GM19238 (cell line): ENCODE measurements at regions not wholly inside any gene's neighbourhood (a gene's known extent, or its start where the extent isn't known, plus 50 kb on each side); places are given as distances from the start of the nearest gene placed in this dataset.

Source experiments
- DNase-seq: peaks from one replicate; pipeline ENCODE4 v3.0.0; 2011; ENCODE audit warnings: low spot score; ENCODE audit not compliant: insufficient read length

DNA sequence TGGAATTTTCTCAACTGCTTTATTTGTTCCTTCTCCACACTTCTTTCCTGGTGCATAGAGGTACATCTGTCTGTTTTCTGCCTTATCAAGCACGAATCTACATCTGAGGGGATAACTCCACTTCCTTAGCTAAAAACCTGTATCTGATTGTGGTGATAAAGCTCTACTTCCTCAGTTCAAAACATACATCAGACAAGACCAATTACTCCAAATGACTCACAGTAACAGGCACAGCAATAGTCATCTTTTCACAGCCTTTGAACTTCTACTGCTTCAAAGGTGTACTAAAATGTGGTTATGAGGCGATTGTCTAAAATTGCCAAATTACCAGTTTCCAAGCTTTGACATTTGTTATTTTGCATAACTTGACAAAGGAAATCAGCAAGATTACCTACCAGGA lies 803.6 kb upstream of the ZEB2 start:
- no peak for DNase-seq

DNA sequence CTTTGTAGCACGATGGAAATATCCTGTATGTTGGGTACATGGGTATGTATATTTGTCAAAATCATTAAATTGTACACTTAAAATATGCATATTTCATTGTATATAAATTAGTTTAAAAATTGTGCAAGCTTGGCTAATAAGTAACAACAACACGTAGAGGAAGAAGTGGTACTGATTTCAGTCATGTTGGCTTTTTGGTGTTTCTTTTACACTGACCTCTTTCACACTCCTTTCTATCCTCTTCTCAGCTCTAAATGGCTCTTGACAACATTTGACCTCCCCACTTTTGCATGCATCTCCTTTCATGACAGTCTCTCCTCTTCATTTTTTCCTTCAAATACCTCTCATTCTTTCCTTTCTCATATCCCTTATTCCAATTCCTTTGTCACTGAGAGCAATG lies 801.4 kb upstream of the ZEB2 start:
- DNase-seq = no peak

DNA sequence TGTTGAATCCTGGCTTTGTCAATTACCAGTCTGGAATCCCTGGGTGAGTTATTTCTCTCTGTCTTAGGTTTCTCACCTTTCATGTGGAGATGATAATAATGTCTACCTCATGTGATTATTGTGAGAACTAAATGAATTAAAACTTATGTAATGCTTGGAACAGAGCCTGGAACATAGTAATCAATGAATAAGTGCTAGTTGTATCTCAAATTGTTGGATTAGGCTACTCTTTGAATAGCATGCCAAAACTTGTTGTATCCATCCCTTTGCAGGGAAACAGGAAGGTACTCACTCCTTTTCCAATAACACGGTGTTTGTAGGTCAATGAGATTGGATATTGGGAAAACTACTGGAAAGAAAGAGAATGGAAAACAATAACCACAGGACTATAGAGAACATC lies 796.6 kb upstream of the ZEB2 start:
- DNase-seq = no peak

DNA sequence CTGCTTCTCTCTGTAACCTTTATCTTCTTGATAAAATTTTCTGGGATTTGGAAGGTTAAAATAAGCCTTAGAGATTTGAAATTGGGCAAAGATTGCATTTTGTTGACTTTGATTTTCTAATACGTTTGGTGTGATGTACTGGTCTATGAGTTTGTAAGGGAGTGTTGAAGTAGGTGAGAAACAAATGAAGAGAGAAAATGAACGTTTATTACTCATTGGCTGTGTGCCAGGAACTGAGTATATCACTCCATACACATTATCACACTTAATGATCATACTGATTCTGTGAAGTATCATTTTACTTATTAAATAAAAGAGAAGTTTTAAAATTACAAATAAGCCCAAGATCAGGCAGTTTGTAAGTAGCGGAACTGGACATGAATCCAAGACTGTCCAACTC lies 795.1 kb upstream of the ZEB2 start:
- no peak for DNase-seq

DNA sequence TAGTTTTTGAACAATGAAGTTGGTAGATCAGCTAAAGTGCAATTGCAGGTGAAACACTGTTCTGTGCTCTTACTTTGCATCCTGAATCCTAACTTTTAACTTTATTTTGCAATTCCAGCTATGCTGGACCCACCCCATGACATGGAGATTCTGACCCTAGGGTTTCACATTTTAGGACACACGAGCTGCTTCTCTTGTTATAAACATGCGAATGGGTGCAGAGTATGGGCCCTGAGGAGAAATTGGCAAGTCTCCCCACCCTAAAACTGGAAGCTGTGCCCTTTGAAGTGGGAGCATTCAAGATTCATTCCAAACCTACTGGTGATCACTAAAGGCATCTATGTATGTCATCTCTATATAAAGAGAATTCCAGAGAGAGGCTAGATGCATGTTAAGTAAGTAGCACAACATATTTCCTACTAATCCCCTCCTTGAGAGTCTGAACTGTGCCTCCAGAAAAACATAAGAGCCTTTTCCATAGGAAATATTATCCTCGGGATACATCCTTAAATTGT lies 794.3 kb upstream of the ZEB2 start:
- DNase-seq = no peak

DNA sequence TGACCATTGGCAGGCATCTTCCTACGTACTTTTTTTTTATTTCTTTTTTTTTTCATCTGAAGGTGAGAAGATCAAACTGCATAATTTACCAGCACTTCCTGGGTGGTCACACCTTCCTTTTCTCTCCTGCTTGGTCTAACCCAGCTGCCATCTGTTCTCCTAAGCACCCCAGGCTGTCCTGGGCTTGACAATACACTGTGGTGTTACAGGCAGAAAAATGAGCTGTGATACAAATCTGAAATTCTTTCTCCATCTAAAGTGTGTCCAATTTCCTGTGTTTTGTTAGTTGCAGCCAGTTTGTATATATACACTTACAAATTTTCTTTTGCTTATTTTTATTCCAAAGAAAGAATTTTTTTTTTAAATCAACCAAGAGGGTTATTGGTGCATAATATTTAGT lies 786.0 kb upstream of the ZEB2 start:
- DNase-seq = no peak

DNA sequence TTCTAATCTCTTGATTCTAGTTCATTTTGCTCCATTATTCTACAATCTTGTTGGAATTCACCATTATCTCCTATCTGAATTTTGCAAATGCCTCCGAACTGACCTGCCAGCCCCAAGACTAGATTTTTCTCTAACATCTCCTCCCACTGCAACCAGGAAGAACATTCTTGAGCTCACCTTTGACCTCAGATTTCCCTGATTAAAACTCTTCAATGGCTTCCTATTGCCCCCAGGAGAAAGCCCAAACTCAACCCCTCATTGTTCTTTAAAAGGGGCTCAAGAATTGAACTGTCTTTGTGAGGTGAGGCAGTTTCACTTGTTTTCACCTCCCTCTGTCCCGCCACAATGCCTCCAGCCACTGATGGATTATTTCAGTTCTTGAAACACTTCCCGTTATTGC lies 784.6 kb upstream of the ZEB2 start:
- no peak for DNase-seq

DNA sequence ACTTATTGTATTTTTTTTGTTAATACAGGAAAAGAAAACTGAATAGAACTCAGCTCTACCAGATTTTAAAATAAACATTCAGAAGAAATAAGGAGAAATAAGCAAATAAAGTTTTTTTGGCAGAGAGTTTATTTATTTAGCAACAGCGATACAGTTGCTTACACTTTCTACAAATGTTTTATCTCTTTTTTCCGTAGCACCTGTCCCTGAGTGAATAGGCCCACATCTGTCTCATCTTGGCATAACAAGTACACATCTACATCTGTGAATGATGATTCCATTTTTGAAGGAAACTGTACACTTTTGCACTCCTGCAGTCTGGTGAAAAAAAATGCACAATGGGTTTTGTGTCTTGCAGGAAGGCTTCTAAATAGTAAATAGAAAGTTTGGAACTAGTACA lies 783.6 kb upstream of the ZEB2 start:
- DNase-seq = no peak

DNA sequence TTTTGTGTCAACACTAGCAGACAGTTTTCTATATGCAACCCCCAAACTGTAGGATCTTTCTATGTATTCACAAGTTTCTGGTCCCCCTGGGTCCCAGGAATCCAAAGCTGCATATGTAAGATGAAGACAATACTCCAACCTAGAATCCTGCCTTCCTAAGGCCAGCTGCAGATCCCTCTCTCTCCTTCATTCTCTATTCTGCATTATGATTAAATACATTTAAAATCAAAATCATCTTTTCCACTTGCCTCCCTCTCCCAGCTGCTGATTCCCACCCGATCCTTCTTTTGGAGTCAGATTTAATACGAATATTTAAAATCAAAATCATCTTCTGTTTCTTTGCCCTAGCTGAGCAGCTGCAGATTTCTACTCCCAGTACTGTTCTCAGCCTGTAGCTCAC lies 783.0 kb upstream of the ZEB2 start:
- no peak for DNase-seq

DNA sequence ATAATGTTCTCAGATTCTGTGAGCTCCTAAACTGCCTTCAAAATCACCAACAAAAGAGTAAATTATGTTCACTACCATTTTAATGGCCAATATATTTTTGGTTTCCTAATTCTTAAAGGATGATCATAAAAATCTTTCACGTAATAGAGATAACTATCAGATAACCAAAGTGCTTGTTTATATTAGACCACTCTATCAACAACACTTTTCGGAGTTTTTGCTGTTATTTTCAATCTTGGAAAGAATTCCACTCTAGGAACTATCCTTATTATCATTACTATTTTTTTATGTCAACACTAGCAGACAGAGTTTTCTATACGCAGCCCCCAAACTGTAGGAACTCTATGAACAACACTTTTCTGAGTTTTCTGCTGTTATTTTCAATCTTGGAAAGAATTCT lies 782.5 kb upstream of the ZEB2 start:
- no peak for DNase-seq

DNA sequence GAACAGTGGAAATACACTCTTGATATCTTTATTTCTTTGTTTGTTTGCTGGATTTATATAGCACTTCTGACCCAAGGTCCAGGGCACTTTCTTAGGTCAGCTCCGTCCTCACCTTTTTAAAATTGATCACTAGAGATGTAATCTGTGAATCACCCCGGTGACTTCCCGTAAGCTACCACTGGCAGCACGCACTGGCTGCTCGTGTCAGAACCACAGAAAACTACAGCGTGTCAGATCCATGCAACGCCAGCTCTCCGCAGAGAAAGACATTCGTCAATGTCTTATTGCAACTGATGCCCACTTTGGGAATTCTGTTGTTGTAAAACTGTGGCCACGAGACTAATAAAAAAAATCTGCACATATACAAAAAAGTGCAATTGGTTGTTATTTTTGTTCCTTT lies 779.4 kb upstream of the ZEB2 start:
- DNase-seq = no peak

DNA sequence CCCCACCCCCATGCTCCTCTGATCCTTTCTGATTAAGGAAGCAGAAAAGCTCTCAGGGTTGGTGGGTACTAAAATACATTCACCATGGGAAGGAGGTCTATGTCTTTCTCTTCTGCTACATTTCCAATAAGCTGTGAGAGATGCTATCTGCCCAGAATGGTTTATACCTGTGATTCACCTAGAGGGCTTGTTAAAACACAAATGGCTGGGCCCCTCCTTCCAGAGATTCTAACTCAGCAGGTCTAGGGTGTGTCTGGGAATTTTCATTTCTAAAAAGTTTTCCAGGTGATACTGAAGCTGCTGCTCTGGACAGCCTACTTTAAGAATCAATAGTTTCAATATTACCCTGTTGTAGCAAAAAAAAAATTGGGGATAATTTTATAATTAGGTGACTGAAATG lies 772.2 kb upstream of the ZEB2 start:
- no peak for DNase-seq

DNA sequence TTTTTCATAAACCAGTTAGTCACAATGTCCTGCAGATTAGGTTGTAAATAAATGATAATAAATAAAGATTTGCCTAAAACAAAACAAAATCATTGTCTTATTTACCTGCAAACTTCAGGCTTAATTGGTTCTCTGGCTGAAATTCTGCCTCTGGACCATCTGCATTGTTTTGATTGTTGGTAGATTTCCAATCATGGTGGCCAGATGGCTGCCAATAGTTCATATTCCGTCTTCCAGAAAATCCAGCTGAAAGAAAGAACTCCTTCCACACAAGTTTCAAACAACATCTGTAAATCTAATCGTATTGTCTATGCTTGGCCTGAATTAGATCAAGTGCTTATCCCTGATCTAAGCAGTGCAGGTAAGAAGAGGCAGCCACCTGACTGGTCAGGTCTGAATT lies 771.1 kb upstream of the ZEB2 start:
- DNase-seq = no peak

DNA sequence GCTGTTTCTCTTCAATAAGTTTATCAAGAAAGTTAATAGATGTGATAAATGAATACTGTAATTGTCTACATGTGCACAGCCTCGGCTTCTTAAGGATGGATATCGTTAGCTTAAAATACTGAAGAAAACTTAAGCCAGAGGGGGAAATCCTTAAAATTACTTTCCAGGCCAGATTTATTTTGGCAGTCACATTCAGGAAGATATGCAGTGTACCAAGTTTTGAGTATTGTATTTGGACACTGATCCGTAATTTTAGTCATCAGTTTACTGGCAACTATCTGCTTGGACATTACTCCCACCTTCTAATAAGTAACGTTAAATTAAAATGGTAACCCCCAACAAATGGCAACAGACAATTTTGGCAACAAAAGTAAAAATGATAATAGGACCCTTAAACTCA lies 770.0 kb upstream of the ZEB2 start:
- no peak for DNase-seq

DNA sequence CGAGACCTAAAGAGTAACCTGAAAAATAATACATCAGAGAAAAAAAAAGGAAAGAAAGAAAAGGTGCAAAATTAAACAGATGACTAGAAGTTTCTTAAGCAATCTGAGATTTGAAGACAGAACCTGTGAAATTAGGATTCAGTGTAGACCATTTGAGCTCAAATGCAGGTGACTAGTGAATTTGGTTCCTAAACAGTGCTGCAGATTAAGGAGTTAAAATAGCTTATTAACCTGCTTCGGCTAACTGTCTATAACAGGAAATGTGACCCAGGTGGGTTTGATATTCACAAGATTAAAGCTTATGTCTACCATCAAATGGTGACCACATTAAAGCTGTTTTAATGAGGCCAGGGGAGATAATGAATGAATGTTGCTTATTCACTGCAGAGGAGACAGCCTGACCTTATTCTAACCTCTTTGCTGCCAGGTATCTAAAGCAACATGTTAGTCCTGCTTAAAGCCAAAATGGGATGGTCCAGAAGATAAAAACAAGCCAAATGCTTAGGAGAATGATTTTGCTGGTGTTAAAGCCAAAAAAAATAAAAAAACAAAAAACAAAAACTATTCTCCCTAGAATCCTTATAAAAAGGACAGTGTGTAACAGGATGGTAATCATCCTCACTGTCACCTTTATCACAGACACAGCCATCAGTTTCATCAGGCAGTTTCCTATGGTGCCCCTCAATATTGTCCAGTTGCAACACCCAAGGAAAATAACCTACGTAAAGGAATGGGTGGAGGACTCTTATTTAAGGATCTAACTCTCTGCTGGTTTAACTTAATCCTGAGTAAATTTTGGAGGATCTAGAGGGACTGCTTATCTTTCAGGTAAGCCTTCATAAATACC lies 769.0 kb upstream of the ZEB2 start:
- DNase-seq = no peak

DNA sequence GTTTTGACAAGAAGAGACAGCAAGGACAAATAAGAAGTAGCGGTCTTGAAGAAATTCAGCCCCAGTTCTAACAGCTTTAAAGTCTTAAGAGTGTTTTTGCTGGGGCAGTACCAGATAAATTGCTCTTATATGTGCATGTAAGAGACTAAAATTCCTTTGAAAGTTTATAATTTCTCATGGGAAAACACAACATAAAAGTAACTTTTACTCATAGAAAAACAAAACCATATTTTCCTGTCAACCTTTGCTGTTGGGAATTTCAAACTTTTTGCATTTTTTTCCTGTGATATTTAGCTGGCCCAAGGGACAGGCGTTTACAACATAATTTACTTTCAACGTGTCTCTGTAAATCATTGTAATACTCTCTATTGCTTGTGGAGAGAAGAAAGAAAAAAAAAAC lies 767.8 kb upstream of the ZEB2 start:
- DNase-seq = no peak

DNA sequence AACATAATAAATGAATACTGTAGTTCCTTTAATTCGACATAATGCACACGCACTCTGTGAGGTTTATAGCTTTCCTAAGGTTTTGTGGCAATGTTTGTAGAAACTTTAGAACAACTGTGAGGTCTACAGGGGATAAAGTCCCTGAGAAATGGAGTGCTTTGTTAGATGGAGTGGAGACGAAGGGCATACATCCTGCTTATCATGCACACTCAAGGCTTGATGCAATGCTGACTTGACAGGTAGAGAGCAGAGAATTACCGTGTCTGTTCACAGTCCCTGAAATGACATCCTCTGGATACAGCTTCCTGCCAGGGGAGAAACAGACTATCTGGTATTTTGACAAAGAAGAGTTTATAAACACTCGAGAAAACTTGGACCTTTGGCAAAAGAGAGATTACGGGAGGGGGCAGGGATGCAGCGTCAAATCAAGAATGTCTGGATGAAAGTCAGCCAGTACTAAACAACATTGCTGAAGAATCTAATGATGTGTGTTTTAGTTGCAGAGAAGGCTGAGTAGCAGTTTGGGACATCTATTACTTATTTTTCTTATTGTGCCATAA lies 766.9 kb upstream of the ZEB2 start:
- no peak for DNase-seq

DNA sequence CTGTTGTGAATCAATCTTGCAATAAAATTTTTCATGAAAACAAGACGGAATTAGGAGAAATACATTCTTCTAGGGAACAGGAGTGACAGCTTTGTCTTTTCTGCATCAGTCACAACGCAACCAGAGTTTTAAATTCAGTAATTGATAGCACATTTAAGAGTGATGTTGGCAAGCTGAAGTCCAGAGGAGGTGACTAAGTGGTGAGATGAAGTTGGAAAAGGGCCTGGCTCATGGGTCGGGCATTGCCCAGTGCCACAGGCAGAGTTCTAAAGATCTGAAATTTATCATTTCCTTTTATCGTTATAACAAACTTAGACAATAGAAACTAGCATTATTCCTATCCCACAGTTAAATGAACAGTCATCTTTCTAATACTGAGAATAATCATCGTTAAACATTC lies 764.6 kb upstream of the ZEB2 start:
- DNase-seq = no peak

DNA sequence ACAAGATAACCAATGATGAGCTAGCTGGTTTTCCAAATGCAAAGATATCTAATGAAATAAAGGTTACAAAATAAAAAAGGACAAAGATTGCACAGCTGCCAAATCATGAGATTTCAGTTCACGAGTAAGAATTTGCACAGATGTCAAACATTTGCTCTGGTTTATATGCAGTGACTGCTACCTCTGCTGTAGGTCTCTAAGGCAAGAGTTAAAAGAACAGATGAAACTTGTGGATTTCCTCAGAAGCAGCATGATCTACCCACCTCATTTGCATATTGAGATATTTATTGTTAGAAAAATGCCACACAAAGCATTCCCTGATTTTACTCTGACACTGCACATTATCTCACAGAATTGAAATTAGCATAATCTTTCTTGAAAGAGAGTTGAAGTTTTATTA lies 763.2 kb upstream of the ZEB2 start:
- DNase-seq = no peak

DNA sequence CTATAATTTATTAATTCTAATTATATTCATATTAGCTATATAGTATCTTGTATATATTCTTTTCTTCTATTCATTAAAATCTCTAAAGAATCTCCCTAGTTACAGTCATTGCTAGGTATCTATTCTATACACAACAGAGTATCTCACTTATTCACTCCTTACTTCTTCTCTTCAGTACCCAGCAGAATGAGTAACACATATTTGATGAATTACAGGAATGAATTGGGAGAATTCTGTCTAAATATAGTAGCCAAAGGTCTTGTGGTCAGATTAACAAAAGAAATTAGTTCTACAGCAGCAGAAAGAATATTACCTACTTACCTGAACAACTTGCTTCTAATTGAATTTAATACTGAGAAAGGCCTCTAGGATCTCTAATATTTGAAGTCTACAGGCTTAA lies 758.0 kb upstream of the ZEB2 start:
- no peak for DNase-seq

DNA sequence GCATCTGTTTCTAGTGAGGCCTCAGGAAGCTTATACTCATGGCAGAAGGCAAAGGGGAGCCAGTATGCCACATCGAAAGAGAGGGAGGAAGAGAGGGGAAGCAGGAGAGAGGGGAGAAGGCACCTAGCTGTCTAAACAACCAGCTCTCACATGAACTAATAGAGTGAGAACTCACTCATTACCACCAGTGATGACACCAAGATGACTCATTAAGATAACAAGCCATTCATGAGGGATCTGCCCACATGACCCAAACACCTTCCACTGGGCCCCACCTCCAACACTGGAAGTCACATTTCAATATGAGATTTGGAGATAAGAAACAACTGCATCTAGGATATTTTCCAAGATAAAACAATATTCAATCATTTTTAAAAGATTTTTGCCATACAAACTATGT lies 753.9 kb upstream of the ZEB2 start:
- DNase-seq = no peak

DNA sequence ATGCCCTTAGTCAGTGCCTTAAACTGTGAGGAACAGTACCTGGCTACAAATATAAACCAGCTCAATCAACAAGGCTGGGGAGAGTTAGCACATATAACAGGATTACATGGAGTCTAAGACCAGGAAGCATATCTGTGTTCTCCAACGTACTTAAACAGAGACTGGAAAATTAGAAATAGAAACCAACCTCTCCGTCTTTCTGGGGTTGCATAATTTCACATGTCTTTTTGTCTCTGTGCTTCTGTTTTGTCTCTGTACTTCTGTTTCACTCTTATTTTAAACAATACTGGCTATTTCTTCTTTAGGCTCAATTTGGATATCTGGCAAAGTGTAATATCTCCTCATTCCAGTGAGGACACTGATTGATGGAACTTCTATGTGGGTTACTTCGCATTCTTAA lies 749.0 kb upstream of the ZEB2 start:
- DNase-seq = no peak

DNA sequence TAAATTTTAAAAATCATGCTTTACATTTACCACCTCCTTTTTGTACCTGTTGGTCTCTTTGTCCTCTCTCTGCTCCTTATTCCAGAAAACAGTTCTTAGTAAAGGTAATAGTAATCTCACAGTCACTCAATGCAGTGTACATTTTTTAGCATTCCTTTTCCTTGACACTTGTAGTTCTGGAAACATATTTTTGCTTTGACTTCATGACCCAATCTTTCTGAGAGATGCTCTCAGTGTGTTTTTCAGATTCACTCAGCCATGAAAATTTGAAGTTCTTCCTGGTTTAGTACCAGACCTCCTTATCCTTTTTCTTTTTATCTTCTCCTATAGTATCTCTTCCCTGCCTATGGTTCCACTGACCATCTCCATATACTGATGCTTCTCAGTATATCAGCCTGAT lies 747.5 kb upstream of the ZEB2 start:
- no peak for DNase-seq
